GM12878 (cell line): ENCODE measurements at regions not wholly inside any gene's neighbourhood (a gene's known extent, or its start where the extent isn't known, plus 50 kb on each side); places are given as distances from the start of the nearest gene placed in this dataset.

ENCODE experiments used
- ATAC-seq: fragments of 200-7000 bp; cut with Tn5 transposase; 3 replicates; pipeline ENCODE4 v1.9.1; 2020; ENCODE audit warnings: mild to moderate bottlenecking, moderate library complexity
- BruUV-seq: library from RNA; stranded (reverse); fragments of 400-500 nt; replicated peaks from 2 replicates; lab custom pipeline; 2021; lab: Mats Ljungman, UMichigan
- CTCF ChIA-PET: fragments of 300-600 bp; sonication (Branson Sonifier 250); formaldehyde crosslinking; extraction: SDS; loops from one replicate; lab custom pipeline; 2021; ENCODE audit warnings: inconsistent platforms; lab: Yijun Ruan, JAX
- POLR2A ChIA-PET: fragments of 350-600 bp; formaldehyde crosslinking; extraction: SDS; loops from one replicate; lab custom pipeline; 2021; ENCODE audit warnings: inconsistent platforms; lab: Charles Lee
- RAD21 ChIA-PET: fragments of 300-600 bp; sonication (Branson Sonifier 250); formaldehyde crosslinking; loops from one replicate; lab custom pipeline; 2023; ENCODE audit warnings: antibody characterized with exemption; ENCODE audit not compliant: unreplicated experiment; lab: Charles Lee
- SMC1A ChIA-PET: fragments of 300-600 bp; sonication (Branson Sonifier 250); formaldehyde crosslinking; loops from one replicate; lab custom pipeline; 2023; ENCODE audit not compliant: unreplicated experiment, uncharacterized antibody; lab: Charles Lee
- DNase-seq: peaks from one replicate; pipeline ENCODE4 v3.0.0-alpha.2; 2011; ENCODE audit warnings: low read depth, low spot score
- FAIRE-seq: peaks from 3 replicates; lab custom pipeline; 2011; peaks lifted over from hg19 to GRCh38; lab: Jason Lieb, UNC
- H2AFZ ChIP-seq: 2 replicates; pipeline ENCODE4 v1.6.0; 2011; ENCODE audit warnings: low read depth, low read length, control low read depth; ENCODE audit not compliant: control insufficient read depth
- H3K27ac ChIP-seq: 2 replicates; pipeline ENCODE4 v1.5.1; 2011; ENCODE audit warnings: control low read depth; ENCODE audit not compliant: control insufficient read depth, insufficient read depth
- H3K27me3 ChIP-seq, 2 experiments: replicated peaks in 1 of 2; 2 replicates each; pipeline versions ENCODE4 v1.6.0 to v1.6.1; 2011; ENCODE audit warnings: low read length in 1 of 2; ENCODE audit not compliant: control insufficient read depth in 2 of 2, insufficient read depth in 2 of 2
- H3K36me3 ChIP-seq, 2 experiments: 2 replicates each; pipeline ENCODE4 v1.5.1; 2011; ENCODE audit warnings: low read length in 1 of 2; ENCODE audit not compliant: control insufficient read depth in 2 of 2, insufficient read depth in 2 of 2
- H3K4me1 ChIP-seq: 2 replicates; pipeline ENCODE4 v1.6.1; 2011; ENCODE audit warnings: mild to moderate bottlenecking, low read length, moderate library complexity, mixed read lengths; ENCODE audit not compliant: control insufficient read depth, insufficient read depth
- H3K4me2 ChIP-seq: 2 replicates; pipeline ENCODE4 v1.6.0; 2011; ENCODE audit warnings: control low read depth; ENCODE audit not compliant: control insufficient read depth, insufficient read depth
- H3K4me3 ChIP-seq: fragments of 200-600 bp; sonication (generic); 2 replicates; pipeline ENCODE4 v1.5.1; 2016
- H3K79me2 ChIP-seq: 2 replicates; pipeline ENCODE4 v1.6.0; 2011; ENCODE audit warnings: low read length; ENCODE audit not compliant: control insufficient read depth, insufficient read depth
- H3K9ac ChIP-seq: 2 replicates; pipeline ENCODE4 v1.8.0; 2011; ENCODE audit warnings: low read length, control low read depth, mixed read lengths; ENCODE audit not compliant: control insufficient read depth, insufficient read depth
- H3K9me3 ChIP-seq: replicated peaks from 3 replicates; pipeline ENCODE4 v1.5.1; 2011; ENCODE audit warnings: mild to moderate bottlenecking, low read length; ENCODE audit not compliant: control insufficient read depth, insufficient read depth
- H4K20me1 ChIP-seq: 2 replicates; pipeline ENCODE4 v1.6.0; 2011; ENCODE audit not compliant: control insufficient read depth, insufficient read depth
- BHLHE40 ChIP-seq, 2 experiments: fragments of 450-650 bp in 1 of 2; IDR thresholded peaks; 2 replicates each; pipeline ENCODE4 v1.6.1; 2011 to 2017; ENCODE audit warnings: low read depth in 2 of 2, borderline replicate concordance in 1 of 2, improper control_type of control experiment in 1 of 2, low read length in 1 of 2, mild to moderate bottlenecking in 1 of 2
- CHD2 ChIP-seq: IDR thresholded peaks from 2 replicates; pipeline ENCODE4 v1.6.1; 2011; ENCODE audit warnings: low read depth, low read length, improper control_type of control experiment, borderline replicate concordance
- EED ChIP-seq: sonication (generic); IDR thresholded peaks from 2 replicates; pipeline ENCODE4 v1.6.1; 2016; ENCODE audit warnings: antibody characterized with exemption, low read depth
- ETV6 ChIP-seq, 2 experiments: fragments of 450-650 bp in 1 of 2; IDR thresholded peaks in 1 of 2; conservative IDR thresholded peaks in 1 of 2; 2 replicates each; pipeline ENCODE4 v1.6.1; 2014; ENCODE audit warnings: antibody characterized with exemption in 1 of 2, borderline replicate concordance in 1 of 2, low read depth in 1 of 2, mild to moderate bottlenecking in 1 of 2, moderate library complexity in 1 of 2
- EZH2 ChIP-seq: IDR thresholded peaks from 2 replicates; pipeline ENCODE4 v1.6.1; 2012; ENCODE audit warnings: low read depth, mild to moderate bottlenecking, control low read depth, inconsistent platforms, low read length, borderline replicate concordance; ENCODE audit not compliant: control insufficient read depth
- FOXK2 ChIP-seq: fragments of 450-650 bp; IDR thresholded peaks from 2 replicates; pipeline ENCODE4 v1.6.1; 2017; ENCODE audit warnings: mild to moderate bottlenecking, moderate library complexity
- HCFC1 ChIP-seq: fragments of 150-350 bp; IDR thresholded peaks from 2 replicates; pipeline ENCODE4 v1.6.1; 2014; ENCODE audit warnings: low read length
- KAT2A ChIP-seq: conservative IDR thresholded peaks from 2 replicates; pipeline ENCODE4 v1.6.1; 2011; ENCODE audit warnings: low read depth, low read length; ENCODE audit not compliant: control insufficient read depth
- KLF5 ChIP-seq: fragments of 450-650 bp; IDR thresholded peaks from 2 replicates; pipeline ENCODE4 v1.6.1; 2014; ENCODE audit warnings: mild to moderate bottlenecking; ENCODE audit not compliant: partially characterized antibody
- PAX5 ChIP-seq: IDR thresholded peaks from 2 replicates; pipeline ENCODE4 v1.6.1; 2011; ENCODE audit warnings: low read depth, low read length, borderline replicate concordance
- RB1 ChIP-seq: fragments of 450-650 bp; formaldehyde crosslinking; IDR thresholded peaks from 2 replicates; pipeline ENCODE4 v1.6.1; 2017; ENCODE audit warnings: mild to moderate bottlenecking, borderline replicate concordance
- WGBS: methylation state at CpG from one replicate; pipeline ENCODE4 v1.1.6; 2016; ENCODE audit warnings: low lambda C conversion rate; ENCODE audit not compliant: insufficient replicate concordance, insufficient coverage; ENCODE audit errors: missing lambda C conversion rate; 5-methylcytosine and 5-hydroxymethylcytosine counted together
- in situ Hi-C: fragments of 300-500 bp; cut with MboI; formaldehyde crosslinking; loops from 9 replicates; pipeline ENCODE4 v1.14.3; 2018; ENCODE audit warnings: mixed read lengths
- intact Hi-C: fragments of 100-400 bp; cut with micrococcal nuclease; formaldehyde crosslinking; loops from one replicate; pipeline ENCODE4 v1.14.2; 2022; ENCODE audit not compliant: unreplicated experiment

GRCh38 chr9:113649855-113650206 is 186.3 kb downstream of the RGS3 start (continued):
- TF ChIP-seq ETV6 (conservative IDR thresholded peaks at IDR 0.05 in 1 of 2, IDR thresholded peaks at IDR 0.05 in 1 of 2; ENCODE audit: borderline replicate concordance in 1 of 2, low read depth in 1 of 2) (no peak), EED (no peak), CHD2 (no peak), KAT2A (no peak), PAX5 (no peak), KLF5 (no peak), HCFC1 (no peak), EZH2 (no peak), BHLHE40 (IDR thresholded peaks at IDR 0.05; ENCODE audit: borderline replicate concordance in 1 of 2, low read depth in 2 of 2, low read length in 1 of 2) (no peak), FOXK2 (no peak)

- CTCF ChIA-PET = interaction anchor here (0.7 to 12.2 kb wide), 7 partner anchors 8 to 376 kb away, joined by 3 to 384 read pairs (median 3); no protein-coding TSS in a partner anchor
- TF ChIP-seq RB1 = no peak
- TF ChIP-seq, all 136 proteins: peak for 0
- ChIA-PET RAD21 (interaction anchor here (0.8 to 1.3 kb wide), 3 partner anchors 57 to 204 kb away, joined by 3 to 6 read pairs (median 4); no protein-coding TSS in a partner anchor), SMC1A (interaction anchor here (0.7 to 11.0 kb wide), 4 partner anchors 48 to 204 kb away, joined by 3 to 270 read pairs (median 5); no protein-coding TSS in a partner anchor), POLR2A (interaction anchor here (0.5 kb wide), 1 partner anchor 723 kb away, joined by 8 read pairs; no protein-coding TSS in a partner anchor)
- Histone ChIP-seq H3K4me3 (no peak overlapping the region), H3K9me3 (no peaks in the 10 kb centered on the region; the same call in 2 of the 3 replicates), H3K27ac (no peak overlapping the region), H3K36me3 (no peaks in the 10 kb centered on the region), H3K79me2 (no peaks in the 10 kb centered on the region), H3K4me2 (no peak overlapping the region), H3K9ac (no peak overlapping the region), H2AFZ (no peak overlapping the region), H4K20me1 (no peaks in the 10 kb centered on the region), H3K27me3 (no peaks in the 10 kb centered on the region), H3K4me1 (no peaks in the 10 kb centered on the region)
- intact Hi-C loops (loop anchor here (10.0 kb wide), 1 partner anchor 726 kb away; no protein-coding TSS in a partner anchor), in situ Hi-C loops (no loop called here)
- BruUV-seq = no TSS peak
- FAIRE-seq = no peak
- DNase-seq = no peak
- ATAC-seq = no peak
- WGBS = 36% methylated on average over 16 of the region's 16 CpGs
These were observed 186.9 kb downstream of the RGS3 start for GRCh38 chr9:113650207-113651131.
